Right atrium auricular region (tissue), 2 donors: ENCODE measurements at regions not wholly inside any gene's neighbourhood (a gene's known extent, or its start where the extent isn't known, plus 50 kb on each side); places are given as distances from the start of the nearest gene placed in this dataset.

Experiments
- DNase-seq: peaks from one replicate; pipeline ENCODE4 v3.0.0-alpha.2; 2019; ENCODE audit warnings: low spot score
- H3K27ac ChIP-seq, 2 donors: fragments of 200-600 bp; sonication (generic); 1 replicate in 1 of 2; 2 replicates in 1 of 2; pipeline ENCODE4 v1.5.1; 2016 to 2019
- H3K27me3 ChIP-seq, 2 donors: fragments of 200-600 bp; sonication (generic); one replicate each; pipeline versions ENCODE4 v1.5.1 to v1.6.0; 2017 to 2019
- H3K36me3 ChIP-seq: fragments of 200-600 bp; sonication (generic); one replicate; pipeline ENCODE4 v1.5.1; 2016
- H3K4me1 ChIP-seq, 2 donors: fragments of 200-600 bp; sonication (generic); one replicate each; pipeline versions ENCODE4 v1.5.1 to v1.6.0; 2017 to 2019
- H3K4me3 ChIP-seq, 2 donors: fragments of 200-600 bp; sonication (generic); 1 replicate in 1 of 2; 2 replicates in 1 of 2; pipeline ENCODE4 v1.5.1; 2017 to 2019; ENCODE audit warnings: mild to moderate bottlenecking in 1 of 2, moderate library complexity in 1 of 2
- H3K9me3 ChIP-seq, 2 donors: fragments of 200-600 bp; sonication (generic); one replicate each; pipeline ENCODE4 v1.5.1; 2019
- TF ChIP-seq, protein P1 (sequence below), 2 donors: fragments of 200-600 bp; sonication (generic); IDR thresholded peaks; one replicate each; pipeline ENCODE4 v1.5.1; 2019; ENCODE audit warnings: antibody characterized with exemption in 2 of 2

DNA sequence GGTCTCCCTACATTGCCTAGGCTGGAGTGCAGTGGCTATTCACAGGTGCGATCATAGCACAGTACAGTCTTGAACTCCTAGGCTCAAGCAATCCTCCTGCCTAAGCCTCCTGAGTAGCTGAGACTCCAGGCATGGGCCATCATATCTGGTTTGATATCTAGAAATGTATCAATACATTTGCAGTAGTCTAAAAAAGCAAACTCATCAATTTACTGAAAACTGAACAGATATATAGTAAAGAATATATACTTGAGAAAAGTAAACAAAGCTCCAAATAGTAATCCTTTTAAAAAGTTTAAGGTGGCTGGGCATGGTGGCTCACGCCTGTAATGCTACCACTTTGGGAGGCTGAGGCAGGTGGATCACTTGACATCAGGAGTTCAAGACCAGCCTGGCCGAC lies 57.1 kb upstream of the KMT2C start:
- no peak for DNase-seq
- Histone ChIP-seq H3K27ac (no peak overlapping the region), H3K4me1 (no peaks in the 10 kb centered on the region), H3K9me3 (peaks cover 0 to 14% of the 10 kb centered on the region in 2 donors), H3K36me3 (no peaks in the 10 kb centered on the region), H3K27me3 (no peaks in the 10 kb centered on the region), H3K4me3 (no peak overlapping the region)
- TF ChIP-seq, protein P1, sequence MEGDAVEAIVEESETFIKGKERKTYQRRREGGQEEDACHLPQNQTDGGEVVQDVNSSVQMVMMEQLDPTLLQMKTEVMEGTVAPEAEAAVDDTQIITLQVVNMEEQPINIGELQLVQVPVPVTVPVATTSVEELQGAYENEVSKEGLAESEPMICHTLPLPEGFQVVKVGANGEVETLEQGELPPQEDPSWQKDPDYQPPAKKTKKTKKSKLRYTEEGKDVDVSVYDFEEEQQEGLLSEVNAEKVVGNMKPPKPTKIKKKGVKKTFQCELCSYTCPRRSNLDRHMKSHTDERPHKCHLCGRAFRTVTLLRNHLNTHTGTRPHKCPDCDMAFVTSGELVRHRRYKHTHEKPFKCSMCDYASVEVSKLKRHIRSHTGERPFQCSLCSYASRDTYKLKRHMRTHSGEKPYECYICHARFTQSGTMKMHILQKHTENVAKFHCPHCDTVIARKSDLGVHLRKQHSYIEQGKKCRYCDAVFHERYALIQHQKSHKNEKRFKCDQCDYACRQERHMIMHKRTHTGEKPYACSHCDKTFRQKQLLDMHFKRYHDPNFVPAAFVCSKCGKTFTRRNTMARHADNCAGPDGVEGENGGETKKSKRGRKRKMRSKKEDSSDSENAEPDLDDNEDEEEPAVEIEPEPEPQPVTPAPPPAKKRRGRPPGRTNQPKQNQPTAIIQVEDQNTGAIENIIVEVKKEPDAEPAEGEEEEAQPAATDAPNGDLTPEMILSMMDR (IDR thresholded peaks at IDR 0.05): no peak

DNA sequence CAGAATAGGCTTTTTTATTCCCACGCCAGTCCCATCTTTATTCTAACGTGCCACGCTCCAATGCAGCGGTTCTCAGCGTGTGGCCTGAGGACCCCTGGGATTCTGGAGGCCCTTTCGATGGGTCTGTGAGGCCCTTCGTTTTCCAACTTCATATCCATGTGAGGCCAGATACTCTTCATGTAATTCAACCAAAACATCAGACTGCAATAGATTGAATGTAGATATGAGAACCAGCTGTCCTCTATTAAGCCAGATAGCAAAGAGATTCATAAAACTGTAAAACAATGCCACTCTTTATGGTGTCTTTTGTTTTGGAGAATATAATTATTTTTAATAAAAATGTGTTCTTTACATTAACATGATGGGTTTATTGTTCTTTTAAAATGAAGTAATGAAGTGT lies 53.2 kb upstream of the KMT2C start:
- no peak for DNase-seq
- Histone ChIP-seq H3K36me3 (no peaks in the 10 kb centered on the region), H3K4me1 (no peaks in the 10 kb centered on the region), H3K9me3 (no peaks in the 10 kb centered on the region), H3K27me3 (no peaks in the 10 kb centered on the region), H3K4me3 (no peak overlapping the region), H3K27ac (no peak overlapping the region)
- TF ChIP-seq, protein P1 (IDR thresholded peaks at IDR 0.05): no peak

DNA sequence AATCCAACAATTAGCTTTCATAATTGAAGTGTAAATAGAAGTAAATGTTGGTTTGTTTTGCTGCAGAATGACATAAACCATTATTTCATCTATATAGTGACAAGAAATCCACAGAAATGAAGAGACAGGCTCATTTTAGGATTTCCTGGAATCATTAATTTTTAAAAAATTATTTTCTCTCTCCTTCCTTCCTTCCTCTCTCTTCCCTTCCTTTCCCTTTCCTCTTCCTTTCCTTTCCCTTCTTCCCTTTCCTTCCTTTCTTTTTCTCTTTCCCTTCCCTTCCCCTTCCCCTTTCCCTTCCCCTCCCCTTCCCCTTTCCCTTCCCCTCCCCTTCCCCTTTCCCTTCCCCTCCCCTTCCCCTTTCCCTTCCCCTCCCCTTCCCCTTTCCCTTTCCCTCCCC lies 51.2 kb upstream of the KMT2C start:
- H3K36me3 ChIP-seq: no peaks in the 10 kb centered on the region
- H3K9me3 ChIP-seq: no peaks in the 10 kb centered on the region
- no peaks in the 10 kb centered on the region for H3K27me3 ChIP-seq
- no peaks in the 10 kb centered on the region for H3K4me1 ChIP-seq
- H3K27ac ChIP-seq: no peak overlapping the region
- H3K4me3 ChIP-seq: no peak overlapping the region
- DNase-seq: no peak
- TF ChIP-seq, protein P1 (IDR thresholded peaks at IDR 0.05): no peak

DNA sequence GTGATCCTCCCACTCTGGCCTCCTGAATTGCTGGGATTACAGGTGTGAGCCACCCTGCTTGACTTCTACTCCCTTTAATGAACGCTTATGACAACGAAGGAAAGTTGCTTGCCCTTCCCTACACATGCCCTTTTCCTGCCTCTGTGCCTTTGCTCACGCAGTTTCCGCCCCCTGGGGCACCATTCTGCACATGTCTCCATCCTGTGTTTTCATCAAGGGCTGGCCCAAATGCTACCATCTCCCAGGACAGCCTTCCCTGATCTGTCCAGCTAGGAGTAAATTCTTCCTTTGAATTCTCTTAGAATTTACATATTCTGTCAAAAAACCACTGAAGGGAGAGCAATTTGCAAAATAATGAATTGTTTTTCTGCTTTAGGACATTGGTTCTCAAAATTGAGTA lies 50.0 kb upstream of the KMT2C start:
- Histone ChIP-seq H3K36me3 (no peaks in the 10 kb centered on the region), H3K27me3 (no peaks in the 10 kb centered on the region), H3K9me3 (no peaks in the 10 kb centered on the region), H3K4me3 (no peak overlapping the region), H3K27ac (no peak overlapping the region), H3K4me1 (no peaks in the 10 kb centered on the region)
- no peak for DNase-seq
- TF ChIP-seq, protein P1 (IDR thresholded peaks at IDR 0.05): no peak
